Transverse colon (tissue), 4 donors: ENCODE measurements at regions not wholly inside any gene's neighbourhood (a gene's known extent, or its start where the extent isn't known, plus 50 kb on each side); places are given as distances from the start of the nearest gene placed in this dataset.

Experiments
- DNase-seq: peaks from one replicate; pipeline ENCODE4 v3.0.0-alpha.2; 2019
- H3K27ac ChIP-seq, 4 donors: fragments of 200-600 bp; sonication (generic); 2 replicates each; pipeline ENCODE4 v1.5.1; 2016 to 2018; ENCODE audit warnings: inconsistent platforms in 4 of 4
- H3K27me3 ChIP-seq: fragments of 200-600 bp; sonication (generic); 2 replicates; pipeline ENCODE4 v1.5.1; 2017; ENCODE audit warnings: inconsistent platforms
- H3K36me3 ChIP-seq, 4 donors: fragments of 200-600 bp; sonication (generic); 2 replicates each; pipeline ENCODE4 v1.5.1; 2017 to 2019; ENCODE audit warnings: inconsistent platforms in 4 of 4
- H3K4me1 ChIP-seq, 4 donors: fragments of 200-600 bp; sonication (generic); 2 replicates each; pipeline ENCODE4 v1.5.1; 2017 to 2020; ENCODE audit warnings: inconsistent platforms in 4 of 4
- H3K4me3 ChIP-seq, 4 donors: fragments of 200-600 bp; sonication (generic); 1 replicate in 1 of 4; 2 replicates in 3 of 4; pipeline versions ENCODE4 v1.5.1 to v1.6.1; 2017 to 2019; ENCODE audit warnings: inconsistent platforms in 4 of 4
- H3K9me3 ChIP-seq, 2 donors: fragments of 200-600 bp; sonication (generic); 2 replicates each; pipeline ENCODE4 v1.5.1; 2017 to 2019; ENCODE audit warnings: inconsistent platforms in 2 of 2
- EP300 ChIP-seq: sonication (generic); formaldehyde crosslinking; IDR thresholded peaks from one replicate; pipeline ENCODE4 v1.6.1; 2017; ENCODE audit warnings: antibody characterized with exemption, low read depth
- POLR2A ChIP-seq: fragments of 450-650 bp; IDR thresholded peaks from one replicate; pipeline ENCODE4 v1.6.1; 2016; ENCODE audit warnings: antibody characterized with exemption, mild to moderate bottlenecking, moderate library complexity
- POLR2AphosphoS5 ChIP-seq, 3 donors: sonication (generic); formaldehyde crosslinking; IDR thresholded peaks; one replicate each; pipeline ENCODE4 v1.6.1; 2016; ENCODE audit warnings: antibody characterized with exemption in 3 of 3
- WGBS, 2 donors: methylation state at CpG; one replicate each; pipeline ENCODE4 v1.1.5; 2018; ENCODE audit warnings: low coverage in 1 of 2; 5-methylcytosine and 5-hydroxymethylcytosine counted together
- in situ Hi-C, 4 donors: fragments of 200-750 bp; cut with MboI; loops; one replicate each; pipeline versions ENCODE4 v1.15.0 to v1.15.1; 2017; ENCODE audit warnings: low sequenced_read_pairs in 3 of 4, low pct_ligation_motif_present in 1 of 4, low pct_unique_long_range_greater_than_20kb in 1 of 4
- intact Hi-C: fragments of 100-400 bp; cut with DNase I; formaldehyde crosslinking; loops from one replicate; pipeline ENCODE4 v1.15.1; 2023; ENCODE audit warnings: low total_unique reads
- TF ChIP-seq, protein P1 (sequence below), 5 experiments: fragments of 200-600 bp in 3 of 5; fragments of 450-650 bp in 2 of 5; sonication (generic) in 3 of 5; IDR thresholded peaks; 1 replicate in 2 of 5; 2 replicates in 3 of 5; pipeline ENCODE4 v1.5.1; 2016 to 2017; ENCODE audit warnings: antibody characterized with exemption in 5 of 5, inconsistent platforms in 3 of 5, mild to moderate bottlenecking in 2 of 5, moderate library complexity in 1 of 5

DNA sequence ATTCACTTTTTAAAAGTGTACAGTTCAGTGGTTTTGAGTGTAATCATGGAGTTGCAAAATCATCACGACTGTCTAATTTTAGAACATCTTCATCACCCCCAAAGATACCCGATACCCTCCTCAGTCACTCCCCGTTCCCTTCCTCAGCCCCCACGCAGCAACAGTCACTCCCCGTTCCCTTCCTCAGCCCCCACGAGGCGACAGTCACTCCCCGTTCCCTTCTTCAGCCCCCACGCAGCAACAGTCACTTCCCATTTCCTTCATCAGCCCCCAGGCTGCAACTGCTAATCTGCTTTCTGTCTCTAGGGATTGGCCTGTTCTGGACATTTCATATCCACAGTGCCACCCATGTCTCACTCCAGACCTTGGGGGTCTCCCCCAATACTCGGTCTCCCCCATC, 161.6 kb upstream of the PPP2R2D start:
- no peaks in the 10 kb centered on the region for H3K4me1 ChIP-seq
- intact Hi-C loops = no loop called here

DNA sequence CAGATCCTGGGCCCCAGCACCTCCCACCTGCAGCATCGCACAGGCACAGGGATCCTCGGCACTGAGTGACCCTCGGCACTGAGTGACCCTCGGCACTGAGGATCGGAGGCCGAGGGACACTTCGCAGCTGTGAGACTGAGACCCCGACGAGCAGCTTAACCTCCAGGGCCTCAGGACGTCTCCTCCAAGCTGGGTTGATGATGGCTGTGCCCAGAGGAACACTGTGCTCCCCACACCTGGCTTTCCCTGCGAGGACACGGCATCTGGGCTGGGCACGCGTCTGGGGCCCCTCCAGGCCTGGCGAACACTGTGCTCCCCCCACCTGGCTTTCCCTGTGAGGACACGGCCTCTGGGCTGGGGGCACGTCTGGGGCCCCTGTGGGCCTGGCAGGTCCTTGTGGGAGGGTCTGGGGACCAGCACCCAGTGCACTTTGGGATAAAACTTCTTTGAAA, 158.3 kb upstream of the PPP2R2D start:
- H3K27me3 ChIP-seq = no peaks in the 10 kb centered on the region
- H3K9me3 ChIP-seq = no peaks in the 10 kb centered on the region
- no peak for DNase-seq
- H3K27ac ChIP-seq = no peak overlapping the region
- no peak overlapping the region for H3K4me3 ChIP-seq
- TF ChIP-seq, protein P1, sequence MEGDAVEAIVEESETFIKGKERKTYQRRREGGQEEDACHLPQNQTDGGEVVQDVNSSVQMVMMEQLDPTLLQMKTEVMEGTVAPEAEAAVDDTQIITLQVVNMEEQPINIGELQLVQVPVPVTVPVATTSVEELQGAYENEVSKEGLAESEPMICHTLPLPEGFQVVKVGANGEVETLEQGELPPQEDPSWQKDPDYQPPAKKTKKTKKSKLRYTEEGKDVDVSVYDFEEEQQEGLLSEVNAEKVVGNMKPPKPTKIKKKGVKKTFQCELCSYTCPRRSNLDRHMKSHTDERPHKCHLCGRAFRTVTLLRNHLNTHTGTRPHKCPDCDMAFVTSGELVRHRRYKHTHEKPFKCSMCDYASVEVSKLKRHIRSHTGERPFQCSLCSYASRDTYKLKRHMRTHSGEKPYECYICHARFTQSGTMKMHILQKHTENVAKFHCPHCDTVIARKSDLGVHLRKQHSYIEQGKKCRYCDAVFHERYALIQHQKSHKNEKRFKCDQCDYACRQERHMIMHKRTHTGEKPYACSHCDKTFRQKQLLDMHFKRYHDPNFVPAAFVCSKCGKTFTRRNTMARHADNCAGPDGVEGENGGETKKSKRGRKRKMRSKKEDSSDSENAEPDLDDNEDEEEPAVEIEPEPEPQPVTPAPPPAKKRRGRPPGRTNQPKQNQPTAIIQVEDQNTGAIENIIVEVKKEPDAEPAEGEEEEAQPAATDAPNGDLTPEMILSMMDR (IDR thresholded peaks at IDR 0.05) = no peak
- TF ChIP-seq POLR2A (no peak), POLR2AphosphoS5 (IDR thresholded peaks at IDR 0.05) (no peak), EP300 (no peak)
- H3K4me1 ChIP-seq = no peaks in the 10 kb centered on the region
- in situ Hi-C loops = no loop called here
- 91% methylated on average over 17 of the region's 17 CpGs; no CpG with 5 or more reads in 1 of the 2 donors for WGBS, 2 donors
- intact Hi-C loops = no loop called here
- H3K36me3 ChIP-seq = no peaks in the 10 kb centered on the region

More for the DNA sequence above, 161.6 kb upstream of the PPP2R2D start:
- H3K27ac ChIP-seq = no peak overlapping the region
- H3K4me3 ChIP-seq = no peak overlapping the region
- no peaks in the 10 kb centered on the region for H3K27me3 ChIP-seq
- DNase-seq = no peak
- in situ Hi-C loops = no loop called here
- 61 to 62% methylated on average over 10 of the region's 10 CpGs for WGBS, 2 donors
- H3K36me3 ChIP-seq = no peaks in the 10 kb centered on the region
- H3K9me3 ChIP-seq = no peaks in the 10 kb centered on the region
- TF ChIP-seq POLR2A = no peak
- TF ChIP-seq EP300 = no peak
- no peak for TF ChIP-seq POLR2AphosphoS5 (IDR thresholded peaks at IDR 0.05)
- TF ChIP-seq, protein P1 (IDR thresholded peaks at IDR 0.05) = no peak

DNA sequence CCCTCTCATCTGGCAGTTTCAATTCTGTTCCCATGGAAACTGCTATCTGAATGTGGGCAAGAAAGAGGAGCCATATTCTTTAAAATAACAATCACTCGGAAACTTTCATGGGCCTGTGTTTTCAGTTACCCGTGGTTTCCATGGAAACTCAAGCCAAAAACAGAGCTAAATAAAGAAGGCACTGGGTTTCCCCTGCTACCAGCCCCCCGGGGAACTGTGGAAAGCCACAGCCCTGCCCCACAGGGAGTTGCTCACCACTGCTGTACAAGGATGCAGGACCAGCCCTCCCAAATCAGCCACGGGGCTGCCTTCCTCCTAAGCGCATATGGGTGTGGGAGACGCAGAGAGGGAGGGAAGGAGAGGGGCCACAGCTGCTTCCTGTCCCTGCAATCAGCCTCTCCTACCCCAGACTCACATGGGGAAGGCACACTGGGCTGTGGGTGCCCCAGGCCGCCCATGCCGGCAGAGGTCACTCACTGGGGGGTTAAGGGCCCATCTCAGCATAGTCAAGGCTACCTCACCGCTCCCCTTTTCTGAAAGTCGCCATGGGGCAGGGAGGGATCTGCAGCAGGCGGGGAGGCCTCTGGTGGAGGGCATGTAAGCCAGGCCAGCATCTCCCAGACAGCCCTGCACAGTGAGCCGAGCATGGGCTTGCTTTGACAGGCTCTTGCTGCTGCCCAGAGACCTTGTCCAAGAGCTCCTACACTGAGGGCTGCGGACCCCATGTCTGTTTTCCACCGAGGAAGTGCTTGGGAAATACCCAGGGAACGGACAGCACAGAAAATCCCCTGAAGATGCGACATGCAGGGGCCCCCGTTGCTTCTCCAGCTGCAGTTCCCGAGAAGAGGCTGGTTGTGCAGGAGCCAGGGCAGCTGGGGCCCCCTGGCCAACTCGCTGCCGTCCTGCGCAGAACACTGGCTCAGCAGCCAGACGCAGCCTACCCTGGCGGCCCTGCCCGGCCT, 157.3 kb upstream of the PPP2R2D start:
- DNase-seq = no peak
- H3K36me3 ChIP-seq = no peaks in the 10 kb centered on the region
- no peaks in the 10 kb centered on the region for H3K4me1 ChIP-seq
- H3K4me3 ChIP-seq = no peak overlapping the region
- 0 to 39% methylated on average over 1 to 24 of the region's 24 CpGs for WGBS, 2 donors
- in situ Hi-C loops (no loop called here), intact Hi-C loops (no loop called here)
- no peak overlapping the region for H3K27ac ChIP-seq
- no peaks in the 10 kb centered on the region for H3K9me3 ChIP-seq
- TF ChIP-seq, protein P1 (IDR thresholded peaks at IDR 0.05) = no peak
- no peak for TF ChIP-seq POLR2AphosphoS5 (IDR thresholded peaks at IDR 0.05)
- TF ChIP-seq POLR2A = no peak
- no peak for TF ChIP-seq EP300
- H3K27me3 ChIP-seq = peaks cover 3% of the 10 kb centered on the region

DNA sequence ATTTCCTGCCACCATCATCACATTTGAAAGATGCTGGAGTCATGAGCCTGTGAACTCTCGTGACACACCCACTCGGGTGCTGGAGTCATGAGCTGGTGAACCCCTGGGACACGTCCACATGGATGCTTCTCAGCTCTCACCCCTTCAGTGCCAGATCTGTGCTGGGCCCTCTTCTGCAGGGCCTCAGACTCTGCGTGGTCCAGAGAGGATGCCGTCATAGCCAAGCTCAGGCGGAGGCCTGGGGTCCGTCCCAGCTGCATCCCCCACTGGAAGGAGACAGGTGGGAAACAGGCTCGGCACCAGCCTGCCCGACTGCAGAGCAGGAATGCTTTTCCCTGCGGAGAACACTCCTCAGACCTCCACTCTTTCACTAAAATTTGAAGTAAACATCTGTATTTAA, 156.5 kb upstream of the PPP2R2D start:
- H3K4me3 ChIP-seq = no peak overlapping the region
- H3K27me3 ChIP-seq = peaks cover 4% of the 10 kb centered on the region
- no peak for TF ChIP-seq EP300
- no peak for TF ChIP-seq POLR2AphosphoS5 (IDR thresholded peaks at IDR 0.05)
- TF ChIP-seq, protein P1 (IDR thresholded peaks at IDR 0.05) = no peak
- no peak for TF ChIP-seq POLR2A
- WGBS, 2 donors = 30 to 62% methylated on average over 2 to 10 of the region's 10 CpGs
- H3K9me3 ChIP-seq = no peaks in the 10 kb centered on the region
- no peaks in the 10 kb centered on the region for H3K36me3 ChIP-seq
- DNase-seq = no peak
- H3K4me1 ChIP-seq = no peaks in the 10 kb centered on the region
- in situ Hi-C loops = no loop called here
- H3K27ac ChIP-seq = no peak overlapping the region
- intact Hi-C loops = no loop called here
